Natural killer cell (primary cell): ENCODE measurements at regions not wholly inside any gene's neighbourhood (a gene's known extent, or its start where the extent isn't known, plus 50 kb on each side); places are given as distances from the start of the nearest gene placed in this dataset.

ENCODE experiments used
- ATAC-seq, 3 donors: fragments of 150-1000 bp in 2 of 3; fragments of 200-7000 bp in 1 of 3; cut with Tn5 transposase; 1 replicate in 1 of 3; 2 replicates in 2 of 3; pipeline ENCODE4 v1.10.0; 2021; ENCODE audit warnings: mild to moderate bottlenecking in 2 of 3, moderate library complexity in 2 of 3
- DNase-seq, 2 donors: peaks; one replicate each; pipeline versions ENCODE4 v3.0.0 to v3.0.0-alpha.2; 2013 to 2021; ENCODE audit warnings: mixed read lengths in 1 of 2
- H3K27ac ChIP-seq: one replicate; pipeline ENCODE4 v1.5.1; 2013; ENCODE audit warnings: mild to moderate bottlenecking, low read length
- H3K27me3 ChIP-seq: one replicate; pipeline ENCODE4 v1.6.1; 2013; ENCODE audit warnings: low read length; ENCODE audit not compliant: control insufficient read depth, insufficient read depth
- H3K36me3 ChIP-seq: one replicate; pipeline ENCODE4 v1.6.1; 2013; ENCODE audit warnings: low read length; ENCODE audit not compliant: control insufficient read depth, insufficient read depth
- H3K4me1 ChIP-seq: one replicate; pipeline ENCODE4 v1.6.1; 2013; ENCODE audit warnings: low read length; ENCODE audit not compliant: control insufficient read depth, insufficient read depth
- H3K4me3 ChIP-seq: one replicate; pipeline ENCODE4 v1.5.1; 2013; ENCODE audit warnings: low read length
- H3K9me3 ChIP-seq: one replicate; pipeline ENCODE4 v1.6.1; 2013; ENCODE audit warnings: low read length; ENCODE audit not compliant: control insufficient read depth, insufficient read depth
- H3K27ac Mint-ChIP-seq, 2 donors: one replicate each; pipeline ENCODE4 v1.8.0; 2022; ENCODE audit warnings: mild to moderate bottlenecking in 2 of 2, mixed read lengths in 2 of 2, moderate library complexity in 1 of 2
- H3K27me3 Mint-ChIP-seq, 2 donors: one replicate each; pipeline ENCODE4 v1.8.0; 2022; ENCODE audit warnings: low read depth in 2 of 2, mixed read lengths in 2 of 2
- H3K36me3 Mint-ChIP-seq: one replicate; pipeline ENCODE4 v1.8.0; 2022; ENCODE audit warnings: mixed read lengths
- H3K4me1 Mint-ChIP-seq, 2 donors: one replicate each; pipeline ENCODE4 v1.8.0; 2022; ENCODE audit warnings: mixed read lengths in 2 of 2
- H3K4me3 Mint-ChIP-seq: one replicate; pipeline ENCODE4 v1.8.0; 2022; ENCODE audit warnings: mild to moderate bottlenecking, moderate library complexity, mixed read lengths
- H3K9me3 Mint-ChIP-seq, 2 donors: one replicate each; pipeline ENCODE4 v1.8.0; 2022; ENCODE audit warnings: mixed read lengths in 2 of 2
- WGBS: methylation state at CpG from one replicate; pipeline ENCODE4 v1.1.7; 2013; ENCODE audit warnings: missing lambda C conversion rate; ENCODE audit not compliant: insufficient coverage; 5-methylcytosine and 5-hydroxymethylcytosine counted together
- intact Hi-C: fragments of 100-400 bp; cut with micrococcal nuclease; formaldehyde crosslinking; loops from one replicate; pipeline ENCODE4 v1.14.2; 2022
- TF ChIP-seq, protein P1 (sequence below): fragments of 200-600 bp; IDR thresholded peaks from one replicate; pipeline ENCODE4 v1.8.0; 2022; ENCODE audit warnings: antibody characterized with exemption

GRCh38 chr3:135885885-135886284 lies 79.6 kb upstream of the PPP2R3A start:
- WGBS: no CpG with 5 or more reads among the region's 1 CpG
- Histone ChIP-seq H3K27me3 (no peaks in the 10 kb centered on the region), H3K27ac (no peak overlapping the region), H3K9me3 (no peaks in the 10 kb centered on the region), H3K4me1 (no peaks in the 10 kb centered on the region), H3K36me3 (no peaks in the 10 kb centered on the region), H3K4me3 (no peak overlapping the region)
- Mint-ChIP-seq H3K4me3 (no peak overlapping the region), H3K9me3 (no peaks in the 10 kb centered on the region), H3K27me3 (no peaks in the 10 kb centered on the region), H3K27ac (no peak overlapping the region), H3K36me3 (no peaks in the 10 kb centered on the region), H3K4me1 (no peaks in the 10 kb centered on the region)
- ATAC-seq: no peak
- intact Hi-C loops: no loop called here
- TF ChIP-seq, protein P1, sequence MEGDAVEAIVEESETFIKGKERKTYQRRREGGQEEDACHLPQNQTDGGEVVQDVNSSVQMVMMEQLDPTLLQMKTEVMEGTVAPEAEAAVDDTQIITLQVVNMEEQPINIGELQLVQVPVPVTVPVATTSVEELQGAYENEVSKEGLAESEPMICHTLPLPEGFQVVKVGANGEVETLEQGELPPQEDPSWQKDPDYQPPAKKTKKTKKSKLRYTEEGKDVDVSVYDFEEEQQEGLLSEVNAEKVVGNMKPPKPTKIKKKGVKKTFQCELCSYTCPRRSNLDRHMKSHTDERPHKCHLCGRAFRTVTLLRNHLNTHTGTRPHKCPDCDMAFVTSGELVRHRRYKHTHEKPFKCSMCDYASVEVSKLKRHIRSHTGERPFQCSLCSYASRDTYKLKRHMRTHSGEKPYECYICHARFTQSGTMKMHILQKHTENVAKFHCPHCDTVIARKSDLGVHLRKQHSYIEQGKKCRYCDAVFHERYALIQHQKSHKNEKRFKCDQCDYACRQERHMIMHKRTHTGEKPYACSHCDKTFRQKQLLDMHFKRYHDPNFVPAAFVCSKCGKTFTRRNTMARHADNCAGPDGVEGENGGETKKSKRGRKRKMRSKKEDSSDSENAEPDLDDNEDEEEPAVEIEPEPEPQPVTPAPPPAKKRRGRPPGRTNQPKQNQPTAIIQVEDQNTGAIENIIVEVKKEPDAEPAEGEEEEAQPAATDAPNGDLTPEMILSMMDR: no peak
- no peak for DNase-seq

GRCh38 chr3:135887220-135887619 lies 78.3 kb upstream of the PPP2R3A start:
- 94% methylated on average over 2 of the region's 2 CpGs for WGBS
- H3K27me3 ChIP-seq: no peaks in the 10 kb centered on the region
- H3K9me3 ChIP-seq: no peaks in the 10 kb centered on the region
- DNase-seq: no peak
- no peak overlapping the region for H3K27ac ChIP-seq
- Mint-ChIP-seq H3K4me1 (no peaks in the 10 kb centered on the region), H3K27me3 (no peaks in the 10 kb centered on the region), H3K4me3 (no peak overlapping the region), H3K27ac (no peak overlapping the region), H3K9me3 (no peaks in the 10 kb centered on the region), H3K36me3 (no peaks in the 10 kb centered on the region)
- no peak overlapping the region for H3K4me3 ChIP-seq
- intact Hi-C loops: no loop called here
- TF ChIP-seq, protein P1: no peak
- H3K4me1 ChIP-seq: no peaks in the 10 kb centered on the region
- no peaks in the 10 kb centered on the region for H3K36me3 ChIP-seq
- ATAC-seq: no peak

DNA sequence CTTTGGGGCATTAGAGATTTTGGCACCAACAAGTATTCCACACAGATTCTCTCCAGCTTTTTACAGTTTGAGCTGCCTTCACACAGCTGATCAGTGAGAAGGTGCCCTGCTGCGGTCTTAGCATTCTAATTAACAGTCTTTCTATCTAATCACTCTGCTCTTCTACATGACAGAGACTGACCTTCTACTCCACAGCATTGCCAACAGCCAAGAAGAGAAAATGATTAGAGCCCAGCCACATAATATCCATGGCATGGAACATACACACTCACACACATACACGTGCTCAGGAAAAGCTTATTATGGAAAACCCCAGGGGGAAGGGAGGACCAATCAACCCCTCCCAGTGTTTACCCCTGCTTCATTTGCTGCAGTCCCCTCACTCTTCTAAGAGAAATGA lies 76.1 kb upstream of the PPP2R3A start:
- Histone ChIP-seq H3K9me3 (no peaks in the 10 kb centered on the region), H3K4me1 (no peaks in the 10 kb centered on the region), H3K4me3 (no peak overlapping the region), H3K27ac (no peak overlapping the region), H3K36me3 (no peaks in the 10 kb centered on the region), H3K27me3 (no peaks in the 10 kb centered on the region)
- TF ChIP-seq, protein P1: no peak
- no peak for DNase-seq
- WGBS: 56% methylated on average over 2 of the region's 2 CpGs
- ATAC-seq: no peak
- H3K27me3 Mint-ChIP-seq: peaks cover 0 to 5% of the 10 kb centered on the region in 2 donors
- no peaks in the 10 kb centered on the region for H3K9me3 Mint-ChIP-seq
- intact Hi-C loops: no loop called here
- H3K27ac Mint-ChIP-seq: no peak overlapping the region
- no peaks in the 10 kb centered on the region for H3K36me3 Mint-ChIP-seq
- H3K4me3 Mint-ChIP-seq: no peak overlapping the region
- H3K4me1 Mint-ChIP-seq: no peaks in the 10 kb centered on the region

- Histone ChIP-seq H3K4me1 (no peaks in the 10 kb centered on the region), H3K36me3 (no peaks in the 10 kb centered on the region), H3K4me3 (no peak overlapping the region), H3K9me3 (no peaks in the 10 kb centered on the region), H3K27me3 (no peaks in the 10 kb centered on the region), H3K27ac (no peak overlapping the region)
- Mint-ChIP-seq H3K4me1 (no peaks in the 10 kb centered on the region), H3K27ac (no peak overlapping the region), H3K36me3 (no peaks in the 10 kb centered on the region), H3K4me3 (no peak overlapping the region), H3K27me3 (peaks cover 0 to 5% of the 10 kb centered on the region in 2 donors), H3K9me3 (no peaks in the 10 kb centered on the region)
- no peak for ATAC-seq
- intact Hi-C loops: loop anchor here (10.0 kb wide), 1 partner anchor 1096 kb away; the partner anchor contains the start of gene EPHB1
- 82% methylated on average over 4 of the region's 4 CpGs for WGBS
- TF ChIP-seq, protein P1: no peak
- no peak for DNase-seq
Measured at GRCh38 chr3:135891121-135891520, 74.4 kb upstream of the PPP2R3A start.
